GM10266 (cell line): ENCODE measurements at regions not wholly inside any gene's neighbourhood (a gene's known extent, or its start where the extent isn't known, plus 50 kb on each side); places are given as distances from the start of the nearest gene placed in this dataset.

Experiments used
- DNase-seq: peaks from one replicate; pipeline ENCODE4 v3.0.0; 2012; ENCODE audit errors: extremely low spot score
- TF ChIP-seq, protein P1 (sequence below): IDR thresholded peaks from 2 replicates; pipeline ENCODE4 v1.5.1; 2012; ENCODE audit warnings: mild to moderate bottlenecking, low read depth; ENCODE audit not compliant: control insufficient read depth, insufficient read depth; ENCODE audit errors: missing control alignments

DNA sequence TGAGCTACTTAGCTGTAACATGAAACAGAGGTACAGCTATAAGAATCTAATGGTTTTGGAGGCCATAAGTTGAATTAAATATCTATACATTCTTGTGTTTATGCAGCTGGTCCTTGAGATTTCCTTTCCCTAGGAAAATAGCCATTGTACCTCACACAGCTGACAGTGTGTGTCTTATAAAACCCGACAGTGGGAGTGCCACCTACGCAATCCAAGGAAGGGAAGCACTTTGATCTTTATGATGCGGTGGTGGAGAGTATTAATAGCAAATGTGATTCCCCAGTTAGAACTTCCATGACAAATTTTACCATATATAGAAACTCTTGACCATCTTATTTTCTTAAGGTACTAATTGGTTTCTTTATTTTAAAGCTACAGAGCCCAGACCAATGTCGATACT is 149.5 kb downstream of the TMEM200A start:
- DNase-seq = no peak

DNA sequence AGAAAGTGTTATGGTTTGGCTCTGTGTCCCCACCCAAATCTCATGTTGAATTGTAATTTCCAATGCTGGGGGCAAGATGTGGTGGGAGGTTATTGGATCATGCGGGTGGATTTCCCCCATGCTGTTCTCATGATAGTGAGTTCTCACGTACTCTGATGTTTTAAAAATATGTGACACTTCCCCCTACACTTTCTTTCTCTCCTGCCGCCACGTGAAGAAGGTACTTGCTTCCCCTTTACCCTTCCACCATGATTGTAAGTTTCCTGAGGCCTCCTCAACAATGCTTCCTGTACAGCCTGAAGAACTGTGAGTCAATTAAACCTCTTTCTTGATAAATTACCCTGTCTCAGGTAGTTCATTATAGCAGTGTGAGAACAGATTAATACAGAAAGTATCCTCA is 150.8 kb downstream of the TMEM200A start:
- TF ChIP-seq, protein P1, sequence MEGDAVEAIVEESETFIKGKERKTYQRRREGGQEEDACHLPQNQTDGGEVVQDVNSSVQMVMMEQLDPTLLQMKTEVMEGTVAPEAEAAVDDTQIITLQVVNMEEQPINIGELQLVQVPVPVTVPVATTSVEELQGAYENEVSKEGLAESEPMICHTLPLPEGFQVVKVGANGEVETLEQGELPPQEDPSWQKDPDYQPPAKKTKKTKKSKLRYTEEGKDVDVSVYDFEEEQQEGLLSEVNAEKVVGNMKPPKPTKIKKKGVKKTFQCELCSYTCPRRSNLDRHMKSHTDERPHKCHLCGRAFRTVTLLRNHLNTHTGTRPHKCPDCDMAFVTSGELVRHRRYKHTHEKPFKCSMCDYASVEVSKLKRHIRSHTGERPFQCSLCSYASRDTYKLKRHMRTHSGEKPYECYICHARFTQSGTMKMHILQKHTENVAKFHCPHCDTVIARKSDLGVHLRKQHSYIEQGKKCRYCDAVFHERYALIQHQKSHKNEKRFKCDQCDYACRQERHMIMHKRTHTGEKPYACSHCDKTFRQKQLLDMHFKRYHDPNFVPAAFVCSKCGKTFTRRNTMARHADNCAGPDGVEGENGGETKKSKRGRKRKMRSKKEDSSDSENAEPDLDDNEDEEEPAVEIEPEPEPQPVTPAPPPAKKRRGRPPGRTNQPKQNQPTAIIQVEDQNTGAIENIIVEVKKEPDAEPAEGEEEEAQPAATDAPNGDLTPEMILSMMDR = no peak
- DNase-seq = no peak

More for the DNA sequence above, 149.5 kb downstream of the TMEM200A start:
- TF ChIP-seq, protein P1 = no peak

DNA sequence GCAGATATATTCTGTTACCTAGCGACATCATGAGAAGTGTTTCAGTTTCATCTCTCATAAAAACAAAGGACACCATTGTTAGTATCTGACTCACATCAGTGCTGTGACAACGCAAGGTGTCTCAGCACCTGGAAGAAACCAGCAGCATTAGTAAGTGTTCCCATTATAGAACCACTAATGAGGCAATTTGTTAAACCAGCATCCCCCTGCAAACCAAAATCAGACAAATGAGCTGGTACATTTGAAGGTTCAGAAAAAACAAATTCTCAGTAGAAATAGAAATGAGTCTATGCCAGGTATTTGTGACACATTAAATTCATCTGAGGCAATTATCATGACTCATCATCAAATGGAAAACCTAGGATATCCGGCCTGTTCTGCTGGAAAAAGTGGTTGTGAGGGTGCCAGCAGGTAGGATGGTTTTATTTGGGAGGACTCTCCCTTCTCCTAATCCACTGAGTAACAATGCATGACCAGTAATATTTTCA is 151.7 kb downstream of the TMEM200A start:
- DNase-seq = peak; percentile 55
- TF ChIP-seq, protein P1 = no peak

DNA sequence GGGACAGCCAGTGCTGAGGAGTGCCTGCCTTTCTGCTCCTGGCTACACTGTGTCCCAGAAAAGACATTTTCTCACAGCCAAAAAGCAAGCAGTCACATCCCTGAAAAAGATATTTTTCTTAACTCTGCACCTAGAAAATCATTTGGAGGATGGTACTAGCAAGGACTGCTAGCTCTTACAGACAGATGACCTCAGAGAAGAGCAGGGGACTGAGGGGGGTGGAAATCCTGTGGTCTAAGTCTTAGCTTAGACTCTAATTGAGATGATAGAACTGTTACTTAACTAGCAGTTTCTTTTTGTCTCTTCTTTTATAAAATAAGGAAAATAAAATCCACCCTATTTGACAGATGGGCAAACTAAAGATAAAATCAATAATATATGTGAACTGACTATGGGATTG is 152.8 kb downstream of the TMEM200A start:
- no peak for DNase-seq
- TF ChIP-seq, protein P1 = no peak

DNA sequence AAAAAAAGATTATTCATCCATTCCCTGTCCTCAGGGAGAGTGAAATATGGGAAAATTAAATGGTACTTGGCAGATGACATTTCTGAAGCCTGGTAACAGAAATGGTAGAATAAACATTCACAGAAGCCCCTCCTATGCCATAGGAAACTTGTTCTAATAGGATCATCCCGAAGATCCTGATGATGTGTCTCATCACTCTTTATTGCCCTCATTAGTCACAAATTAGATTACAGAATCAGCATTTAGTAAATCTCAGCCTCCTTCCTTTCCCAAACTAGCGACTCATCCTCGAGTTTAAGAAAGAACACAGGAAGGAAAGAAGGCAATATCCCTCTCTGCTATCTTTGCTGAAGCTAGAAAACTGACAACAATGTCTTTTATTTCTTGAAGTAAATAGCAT is 154.4 kb downstream of the TMEM200A start:
- DNase-seq = no peak
- TF ChIP-seq, protein P1 = no peak

DNA sequence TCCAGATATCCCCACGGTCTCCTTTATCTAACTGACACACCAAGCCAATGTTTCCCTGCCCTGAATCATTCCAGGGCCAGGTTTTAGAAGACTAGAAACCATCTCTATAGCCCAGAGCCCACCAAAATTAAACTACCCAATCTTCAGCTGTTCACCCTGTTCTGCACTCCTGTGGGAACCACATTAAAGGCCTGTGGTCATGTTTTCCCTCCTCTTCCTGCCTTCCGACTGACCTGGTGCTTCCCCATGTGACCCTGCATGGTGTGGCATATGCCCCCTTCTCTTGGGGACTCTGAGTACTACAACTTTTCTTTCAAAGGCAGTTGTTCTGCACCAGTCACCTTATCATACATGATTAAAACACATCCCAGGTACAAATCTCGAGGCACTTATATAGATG is 155.0 kb downstream of the TMEM200A start:
- TF ChIP-seq, protein P1 = no peak
- DNase-seq = no peak

DNA sequence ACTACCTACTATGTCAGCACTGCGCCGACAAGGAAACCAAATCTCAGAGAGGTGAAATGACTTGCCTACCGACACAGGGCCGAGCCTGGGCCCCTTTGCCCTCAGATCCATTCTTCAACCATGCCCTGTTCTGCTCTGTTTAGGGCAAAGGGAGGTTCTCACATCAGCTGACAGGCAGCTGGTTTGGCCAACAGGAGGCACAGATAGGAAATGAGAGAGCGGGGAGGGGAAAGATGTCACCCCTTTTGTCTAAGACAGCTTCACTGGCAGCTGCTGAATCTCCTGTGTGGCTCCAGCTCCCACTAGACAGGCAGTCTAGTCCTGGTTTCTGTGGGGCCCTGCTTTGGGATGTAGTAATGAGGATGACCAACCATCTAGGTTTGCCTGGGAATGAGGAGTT is 158.7 kb downstream of the TMEM200A start:
- peak; percentile 16 for DNase-seq
- TF ChIP-seq, protein P1 = no peak
